GM19035 (cell line): ENCODE measurements at regions not wholly inside any gene's neighbourhood (a gene's known extent, or its start where the extent isn't known, plus 50 kb on each side); places are given as distances from the start of the nearest gene placed in this dataset.
"Not testable (repeated sequence)": the region's sequence is repeated elsewhere in the genome, so short reads cannot be mapped to it uniquely, and the experiment has no call there.

Experiments used
- ATAC-seq: cut with Tn5 transposase; IDR thresholded peaks from one replicate; pipeline ENCODE4 v1.9.1; 2021; ENCODE audit not compliant: unreplicated experiment

DNA sequence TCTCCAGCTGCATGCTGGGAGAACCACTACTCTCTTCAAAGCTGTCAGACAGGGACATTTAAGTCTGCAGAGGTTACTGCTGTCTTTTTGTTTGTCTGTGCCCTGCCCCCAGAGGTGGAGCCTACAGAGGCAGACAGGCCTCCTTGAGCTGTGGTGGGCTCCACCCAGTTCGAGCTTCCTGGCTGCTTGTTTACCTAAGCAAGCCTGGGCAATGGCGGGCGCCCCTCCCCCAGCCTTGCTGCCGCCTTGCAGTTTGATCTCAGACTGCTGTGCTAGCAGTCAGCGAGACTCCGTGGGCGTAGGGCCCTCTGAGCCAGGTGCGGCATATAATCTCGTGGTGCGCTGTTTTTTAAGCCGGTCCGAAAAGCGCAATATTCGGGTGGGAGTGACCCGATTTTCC is 215.0 kb downstream of the STIM2 start:
- not testable (repeated sequence) for ATAC-seq

- no peak for ATAC-seq
Measured at GRCh38 chr4:27078934-27079455, 218.4 kb downstream of the STIM2 start.

- peak; percentile 58 for ATAC-seq
Measured at GRCh38 chr4:27081675-27082586, 221.3 kb downstream of the STIM2 start.

GRCh38 chr4:27082776-27083175 is 222.1 kb downstream of the STIM2 start:
- ATAC-seq: no peak

- ATAC-seq: no peak
Measured at GRCh38 chr4:27084685-27085361, 224.2 kb downstream of the STIM2 start.

GRCh38 chr4:27085396-27085795 is 224.8 kb downstream of the STIM2 start:
- ATAC-seq: no peak

DNA sequence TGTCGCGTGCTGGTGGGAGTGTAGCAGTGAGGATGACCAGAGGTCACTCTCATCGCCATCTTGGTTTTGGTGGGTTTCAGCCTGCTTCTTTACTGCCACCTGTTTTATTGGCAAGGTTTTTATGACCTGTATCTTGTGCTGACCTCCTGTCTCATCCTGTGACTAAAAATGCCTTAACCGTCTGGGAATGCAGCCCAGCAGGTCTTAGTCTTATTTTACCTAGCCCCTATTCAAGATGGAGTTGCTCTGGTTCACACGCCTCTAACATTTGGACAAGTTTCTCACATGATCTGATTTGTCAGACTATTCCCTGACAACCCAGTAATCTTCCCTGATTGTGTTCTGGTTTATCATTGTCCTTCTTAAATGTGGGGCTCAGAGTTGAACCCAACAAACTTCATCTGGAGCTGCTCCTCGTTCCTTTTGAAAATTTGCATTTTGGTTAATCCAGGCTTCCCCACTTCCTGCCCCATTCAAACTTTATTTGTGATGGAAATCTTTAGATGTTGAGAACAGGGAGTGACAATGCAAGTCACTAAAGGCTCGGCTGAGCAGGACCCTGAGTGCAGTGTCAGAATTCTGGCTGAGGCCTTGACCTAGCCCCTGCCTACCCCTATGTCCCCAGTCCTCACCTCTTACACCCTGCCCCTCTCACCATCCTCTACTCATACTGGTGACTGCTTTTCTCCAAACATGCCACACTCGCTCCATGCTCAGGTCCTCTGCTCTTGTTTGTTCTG is 226.8 kb downstream of the STIM2 start:
- ATAC-seq: no peak

DNA sequence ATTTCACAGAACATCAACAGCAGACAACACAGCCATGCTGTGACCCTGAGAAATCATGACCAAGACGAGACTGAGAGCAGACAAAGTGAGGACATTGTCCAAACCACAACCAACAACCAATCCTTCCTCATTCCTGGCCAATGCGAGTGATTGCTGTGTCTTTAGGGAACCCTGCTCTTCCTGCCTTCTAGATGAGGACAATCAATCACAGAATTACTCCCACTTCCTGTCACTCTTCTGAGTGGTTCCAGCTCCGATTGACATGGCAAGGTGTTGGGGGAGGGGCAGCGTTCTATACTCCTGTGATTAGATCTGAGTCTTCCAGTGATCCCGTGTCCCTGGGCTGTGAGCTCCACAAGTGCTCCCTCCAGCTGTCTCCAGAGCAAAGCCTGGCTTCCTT is 227.8 kb downstream of the STIM2 start:
- no peak for ATAC-seq

- no peak for ATAC-seq
Measured at GRCh38 chr4:27089186-27089585, 228.5 kb downstream of the STIM2 start.

- no peak for ATAC-seq
Measured at GRCh38 chr4:27090406-27090805, 229.8 kb downstream of the STIM2 start.

GRCh38 chr4:27094224-27094623 is 233.6 kb downstream of the STIM2 start:
- ATAC-seq: no peak

- ATAC-seq: no peak
Measured at GRCh38 chr4:27094783-27095182, 234.1 kb downstream of the STIM2 start.

- no peak for ATAC-seq
Measured at GRCh38 chr4:27096142-27096824, 235.6 kb downstream of the STIM2 start.

DNA sequence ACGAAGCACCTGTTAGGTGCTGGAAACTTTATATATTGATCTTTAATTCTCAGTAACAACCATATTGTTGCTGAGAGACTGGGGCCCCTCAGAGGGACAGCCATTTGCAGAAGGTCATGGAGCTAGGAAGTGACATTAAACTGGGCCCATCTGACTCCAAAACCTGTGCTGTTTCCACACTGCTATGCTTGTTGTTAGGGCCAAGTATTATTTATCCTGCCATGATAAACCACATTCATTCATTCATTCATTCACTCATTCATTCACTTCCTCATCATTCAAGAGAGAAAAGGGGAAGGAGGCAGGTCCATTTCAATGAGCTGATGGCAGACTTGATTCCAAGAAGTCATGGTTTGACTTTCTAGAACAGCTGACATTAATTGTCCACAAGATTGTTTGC is 237.4 kb downstream of the STIM2 start:
- ATAC-seq: no peak

DNA sequence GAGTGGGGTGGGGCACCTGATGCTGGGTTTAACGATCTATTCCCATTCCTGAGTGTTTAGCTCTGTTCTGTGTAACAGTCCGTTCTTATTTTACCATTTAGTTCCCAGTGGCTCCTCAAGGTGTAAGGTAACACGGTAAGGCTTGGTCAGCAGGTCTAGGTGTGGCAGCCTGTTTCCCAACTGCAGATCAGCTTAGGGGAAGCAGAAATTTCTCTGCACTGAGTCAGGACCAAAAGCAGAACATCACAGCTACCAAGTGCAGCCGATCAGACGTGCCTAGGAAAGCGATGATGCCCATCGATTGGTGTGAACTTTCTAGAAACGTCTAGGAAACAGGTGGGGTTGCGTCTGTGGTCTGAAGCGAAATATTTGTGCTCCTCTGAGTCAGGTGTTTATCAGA is 240.1 kb downstream of the STIM2 start:
- ATAC-seq: no peak

DNA sequence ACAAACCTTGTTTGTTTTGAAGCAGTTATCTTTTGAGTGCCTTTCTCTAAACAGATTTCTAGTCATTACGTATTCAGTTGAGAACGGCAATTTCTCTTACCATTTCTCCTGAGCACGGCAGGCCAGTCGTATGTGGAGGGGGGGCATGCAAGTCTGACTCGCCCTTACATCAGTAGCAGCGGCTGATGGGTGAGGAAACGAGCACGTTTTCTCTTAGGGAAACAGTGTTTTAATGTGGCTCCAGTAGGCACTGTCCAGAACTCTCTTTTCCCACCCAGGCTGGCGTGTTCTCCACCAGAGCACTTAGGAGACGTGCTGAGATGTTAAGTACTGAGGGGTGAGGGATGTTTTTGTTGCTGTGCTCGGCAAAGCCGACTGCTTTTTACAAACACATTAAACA is 240.5 kb downstream of the STIM2 start:
- ATAC-seq: no peak

DNA sequence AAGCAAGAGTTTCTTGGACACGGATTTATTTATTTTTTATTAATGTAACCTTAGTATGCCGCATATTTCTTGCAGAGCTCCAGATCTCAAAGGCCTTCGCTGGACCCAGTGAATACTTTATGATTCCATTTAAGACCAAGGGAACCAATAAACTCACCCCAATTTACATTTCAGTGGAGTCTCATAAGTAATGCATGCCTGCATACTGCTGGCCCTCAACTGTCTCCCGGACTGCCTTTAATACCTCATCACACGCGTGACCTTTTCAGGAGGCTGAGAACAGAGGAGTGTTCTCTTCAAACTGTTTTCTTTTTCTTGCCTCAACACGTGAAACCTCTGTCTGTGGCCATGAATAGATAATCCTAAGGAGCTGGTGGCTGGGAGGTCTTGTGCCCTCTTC is 240.9 kb downstream of the STIM2 start:
- ATAC-seq: no peak

DNA sequence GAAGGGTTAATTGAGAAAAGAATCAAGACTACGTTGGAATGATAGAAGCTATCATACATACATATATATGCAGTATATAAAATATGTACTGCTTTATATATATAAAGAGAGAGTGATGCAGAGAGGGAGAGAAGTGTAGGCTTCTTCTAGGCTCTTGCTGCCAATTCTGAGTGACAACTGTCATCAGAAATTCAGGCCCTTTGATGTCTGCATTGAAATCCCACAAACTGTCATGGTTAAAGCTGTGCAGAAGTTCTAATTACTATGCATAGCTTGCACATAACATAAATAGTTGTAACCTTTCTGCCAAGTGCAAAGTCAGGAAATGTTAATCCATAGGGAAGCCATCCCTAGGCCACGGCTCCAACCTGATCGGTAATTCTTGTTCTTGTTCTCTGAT is 251.0 kb downstream of the STIM2 start:
- ATAC-seq: no peak

GRCh38 chr4:27112587-27112986 is 251.9 kb downstream of the STIM2 start:
- ATAC-seq: no peak

DNA sequence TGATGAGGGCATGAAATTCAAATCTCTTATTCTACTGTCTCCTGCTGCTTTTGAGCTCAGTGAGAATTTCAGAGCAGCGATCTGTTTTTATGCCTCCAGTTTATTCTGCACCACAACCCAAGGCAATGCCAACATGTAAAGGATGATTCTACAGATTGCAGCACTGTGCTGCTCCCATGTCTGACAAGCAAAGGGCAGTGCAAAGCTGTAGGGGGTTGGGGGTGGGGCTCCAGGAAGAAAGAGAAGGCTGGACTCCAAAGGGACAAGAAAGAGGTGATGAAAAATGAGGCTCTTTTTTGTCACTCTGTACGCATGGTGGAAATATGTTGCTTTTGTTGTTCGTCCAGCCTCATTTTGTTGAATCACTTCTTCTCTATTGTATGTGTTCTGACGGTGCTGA is 254.6 kb downstream of the STIM2 start:
- ATAC-seq: no peak

DNA sequence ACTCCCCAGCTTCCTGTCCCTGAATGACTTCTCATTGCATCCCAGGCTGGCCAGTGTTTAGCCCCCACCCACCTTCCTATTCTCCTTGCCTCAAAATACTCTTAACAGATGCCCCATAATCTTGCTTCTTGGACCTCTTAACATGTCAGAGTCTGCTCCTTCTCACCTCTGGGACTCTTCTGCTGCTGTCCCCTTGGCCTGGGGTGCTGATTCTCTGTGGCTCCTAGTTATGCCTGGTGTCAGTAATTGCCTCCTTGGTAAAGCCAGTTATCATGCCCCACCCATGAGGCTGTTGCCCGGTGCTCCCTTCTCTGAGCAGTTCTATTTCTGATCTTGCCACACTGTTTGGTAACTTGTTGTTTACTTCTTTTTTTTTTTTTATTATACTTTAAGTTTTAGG is 256.8 kb downstream of the STIM2 start:
- ATAC-seq: no peak
